ENCODE measurements at regions not wholly inside any gene's neighbourhood (a gene's known extent, or its start where the extent isn't known, plus 50 kb on each side); places are given as distances from the start of the nearest gene placed in this dataset.

GRCh38 chr21:18547347-18547746 is 143.8 kb upstream of the TMPRSS15 start:
- intact Hi-C loops (cut with DNase I; ENCODE audit: low total_unique reads) (no loop called here), in situ Hi-C loops (cut with MboI; ENCODE audit: low pct_ligation_motif_present in 1 of 4, low pct_unique_long_range_greater_than_20kb in 1 of 4, low sequenced_read_pairs in 3 of 4) (no loop called here)
- DNase-seq, result no peak
- Histone ChIP-seq H3K27me3 (no peaks in the 10 kb centered on the region), H3K27ac (no peak overlapping the region), H3K36me3 (no peaks in the 10 kb centered on the region), H3K9me3 (no peaks in the 10 kb centered on the region), H3K4me3 (no peak overlapping the region), H3K4me1 (no peaks in the 10 kb centered on the region)
- TF ChIP-seq POLR2A (IDR thresholded peaks at IDR 0.05), result no peak
- TF ChIP-seq EP300 (IDR thresholded peaks at IDR 0.05; ENCODE audit: low read depth), result no peak
- no peak for TF ChIP-seq CTCF (IDR thresholded peaks at IDR 0.05)
- WGBS, 2 donors (ENCODE audit: low coverage in 1 of 2), result 63 to 67% methylated on average over 1 of the region's 1 CpG

- Histone ChIP-seq H3K36me3 (no peaks in the 10 kb centered on the region), H3K27ac (no peak overlapping the region), H3K27me3 (no peaks in the 10 kb centered on the region), H3K9me3 (no peaks in the 10 kb centered on the region), H3K4me3 (no peak overlapping the region), H3K4me1 (no peaks in the 10 kb centered on the region)
- in situ Hi-C loops (cut with MboI; ENCODE audit: low pct_ligation_motif_present in 1 of 4, low pct_unique_long_range_greater_than_20kb in 1 of 4, low sequenced_read_pairs in 3 of 4) (no loop called here), intact Hi-C loops (cut with DNase I; ENCODE audit: low total_unique reads) (no loop called here)
- TF ChIP-seq CTCF (IDR thresholded peaks at IDR 0.05), result no peak
- no peak for TF ChIP-seq POLR2AphosphoS5 (IDR thresholded peaks at IDR 0.05)
- no peak for TF ChIP-seq EP300 (IDR thresholded peaks at IDR 0.05; ENCODE audit: low read depth)
- no peak for TF ChIP-seq POLR2A (IDR thresholded peaks at IDR 0.05)
- no peak for DNase-seq
These were observed 144.7 kb upstream of the TMPRSS15 start for GRCh38 chr21:18548249-18548648.

- no peak for DNase-seq
- intact Hi-C loops (cut with DNase I; ENCODE audit: low total_unique reads) (no loop called here), in situ Hi-C loops (cut with MboI; ENCODE audit: low pct_ligation_motif_present in 1 of 4, low pct_unique_long_range_greater_than_20kb in 1 of 4, low sequenced_read_pairs in 3 of 4) (no loop called here)
- TF ChIP-seq EP300 (IDR thresholded peaks at IDR 0.05; ENCODE audit: low read depth) (no peak), POLR2AphosphoS5 (IDR thresholded peaks at IDR 0.05) (no peak), CTCF (IDR thresholded peaks at IDR 0.05) (no peak), POLR2A (IDR thresholded peaks at IDR 0.05) (no peak)
- Histone ChIP-seq H3K9me3 (no peaks in the 10 kb centered on the region), H3K27me3 (no peaks in the 10 kb centered on the region), H3K4me1 (no peaks in the 10 kb centered on the region), H3K27ac (no peak overlapping the region), H3K4me3 (no peak overlapping the region), H3K36me3 (no peaks in the 10 kb centered on the region)
- 57 to 59% methylated on average over 4 of the region's 4 CpGs for WGBS, 2 donors (ENCODE audit: low coverage in 1 of 2)
These were observed 145.8 kb upstream of the TMPRSS15 start for GRCh38 chr21:18549214-18549905.

GRCh38 chr21:18550361-18550760 is 146.8 kb upstream of the TMPRSS15 start:
- Histone ChIP-seq H3K27me3 (no peaks in the 10 kb centered on the region), H3K36me3 (no peaks in the 10 kb centered on the region), H3K4me1 (no peaks in the 10 kb centered on the region), H3K9me3 (no peaks in the 10 kb centered on the region), H3K4me3 (no peak overlapping the region), H3K27ac (no peak overlapping the region)
- 91 to 92% methylated on average over 3 of the region's 3 CpGs for WGBS, 2 donors (ENCODE audit: low coverage in 1 of 2)
- no peak for TF ChIP-seq EP300 (IDR thresholded peaks at IDR 0.05; ENCODE audit: low read depth)
- no peak for TF ChIP-seq POLR2A (IDR thresholded peaks at IDR 0.05)
- TF ChIP-seq CTCF (IDR thresholded peaks at IDR 0.05), result no peak
- TF ChIP-seq POLR2AphosphoS5 (IDR thresholded peaks at IDR 0.05), result no peak
- intact Hi-C loops (cut with DNase I; ENCODE audit: low total_unique reads), result no loop called here
- in situ Hi-C loops (cut with MboI; ENCODE audit: low pct_ligation_motif_present in 1 of 4, low pct_unique_long_range_greater_than_20kb in 1 of 4, low sequenced_read_pairs in 3 of 4), result no loop called here
- no peak for DNase-seq
